Body of pancreas (tissue), 4 donors: ENCODE measurements at regions not wholly inside any gene's neighbourhood (a gene's known extent, or its start where the extent isn't known, plus 50 kb on each side); places are given as distances from the start of the nearest gene placed in this dataset.

ENCODE experiments used
- ATAC-seq: fragments of 150-250 bp; one replicate; pipeline ENCODE4 v1.9.1; 2016
- DNase-seq, 4 donors: peaks; one replicate each; pipeline ENCODE4 v3.0.0-alpha.2; 2019
- H3K27ac ChIP-seq, 4 donors: fragments of 200-600 bp; sonication (generic); 1 replicate in 3 of 4; 2 replicates in 1 of 4; pipeline versions ENCODE4 v1.5.1 to v1.6.1; 2016 to 2019; ENCODE audit warnings: mild to moderate bottlenecking in 1 of 4, mixed read lengths in 1 of 4, moderate library complexity in 1 of 4
- H3K27me3 ChIP-seq, 2 donors: fragments of 200-600 bp; sonication (generic); one replicate each; pipeline ENCODE4 v1.6.0; 2016; ENCODE audit warnings: mild to moderate bottlenecking in 1 of 2
- H3K36me3 ChIP-seq, 2 donors: fragments of 200-600 bp; sonication (generic); replicated peaks in 1 of 2; 2 replicates each; pipeline ENCODE4 v1.5.1; 2016; ENCODE audit warnings: low read depth in 2 of 2; ENCODE audit not compliant: insufficient read depth in 1 of 2
- H3K4me1 ChIP-seq: fragments of 200-600 bp; sonication (generic); one replicate; pipeline ENCODE4 v1.6.0; 2016
- H3K4me3 ChIP-seq, 2 donors: fragments of 200-600 bp; sonication (generic); 1 replicate in 1 of 2; 2 replicates in 1 of 2; pipeline ENCODE4 v1.5.1; 2016 to 2019
- H3K9me3 ChIP-seq, 3 donors: fragments of 200-600 bp; sonication (generic); 1 replicate in 2 of 3; 2 replicates in 1 of 3; pipeline ENCODE4 v1.5.1; 2016
- POLR2A ChIP-seq, 3 donors: fragments of 450-650 bp; IDR thresholded peaks; one replicate each; pipeline ENCODE4 v1.6.1; 2016; ENCODE audit warnings: antibody characterized with exemption in 3 of 3, mild to moderate bottlenecking in 2 of 3
- WGBS, 2 donors: methylation state at CpG; one replicate each; pipeline ENCODE4 v1.1.5; 2017; 5-methylcytosine and 5-hydroxymethylcytosine counted together
- intact Hi-C: fragments of 100-400 bp; cut with DNase I; formaldehyde crosslinking; loops from one replicate; pipeline ENCODE4 v1.15.1; 2023
- TF ChIP-seq, protein P1 (sequence below), 7 experiments: fragments of 450-650 bp in 4 of 7; fragments of 200-600 bp in 3 of 7; sonication (generic) in 3 of 7; IDR thresholded peaks; one replicate each; pipeline ENCODE4 v1.5.1; 2016 to 2019; ENCODE audit warnings: antibody characterized with exemption in 7 of 7

- DNase-seq, result no peak
- TF ChIP-seq, protein P1, sequence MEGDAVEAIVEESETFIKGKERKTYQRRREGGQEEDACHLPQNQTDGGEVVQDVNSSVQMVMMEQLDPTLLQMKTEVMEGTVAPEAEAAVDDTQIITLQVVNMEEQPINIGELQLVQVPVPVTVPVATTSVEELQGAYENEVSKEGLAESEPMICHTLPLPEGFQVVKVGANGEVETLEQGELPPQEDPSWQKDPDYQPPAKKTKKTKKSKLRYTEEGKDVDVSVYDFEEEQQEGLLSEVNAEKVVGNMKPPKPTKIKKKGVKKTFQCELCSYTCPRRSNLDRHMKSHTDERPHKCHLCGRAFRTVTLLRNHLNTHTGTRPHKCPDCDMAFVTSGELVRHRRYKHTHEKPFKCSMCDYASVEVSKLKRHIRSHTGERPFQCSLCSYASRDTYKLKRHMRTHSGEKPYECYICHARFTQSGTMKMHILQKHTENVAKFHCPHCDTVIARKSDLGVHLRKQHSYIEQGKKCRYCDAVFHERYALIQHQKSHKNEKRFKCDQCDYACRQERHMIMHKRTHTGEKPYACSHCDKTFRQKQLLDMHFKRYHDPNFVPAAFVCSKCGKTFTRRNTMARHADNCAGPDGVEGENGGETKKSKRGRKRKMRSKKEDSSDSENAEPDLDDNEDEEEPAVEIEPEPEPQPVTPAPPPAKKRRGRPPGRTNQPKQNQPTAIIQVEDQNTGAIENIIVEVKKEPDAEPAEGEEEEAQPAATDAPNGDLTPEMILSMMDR (IDR thresholded peaks at IDR 0.05), result no peak
- no peak for TF ChIP-seq POLR2A (IDR thresholded peaks at IDR 0.05)
- Histone ChIP-seq H3K4me3 (no peak overlapping the region), H3K27ac (no peak overlapping the region), H3K36me3 (no peaks in the 10 kb centered on the region), H3K4me1 (peaks cover 6% of the 10 kb centered on the region), H3K9me3 (no peaks in the 10 kb centered on the region), H3K27me3 (no peaks in the 10 kb centered on the region)
- 75 to 85% methylated on average over 2 of the region's 2 CpGs for WGBS, 2 donors
- intact Hi-C loops, result no loop called here
- ATAC-seq, result no peak
These were observed 437.4 kb upstream of the JAG1 start for GRCh38 chr20:11111191-11111590.

DNA sequence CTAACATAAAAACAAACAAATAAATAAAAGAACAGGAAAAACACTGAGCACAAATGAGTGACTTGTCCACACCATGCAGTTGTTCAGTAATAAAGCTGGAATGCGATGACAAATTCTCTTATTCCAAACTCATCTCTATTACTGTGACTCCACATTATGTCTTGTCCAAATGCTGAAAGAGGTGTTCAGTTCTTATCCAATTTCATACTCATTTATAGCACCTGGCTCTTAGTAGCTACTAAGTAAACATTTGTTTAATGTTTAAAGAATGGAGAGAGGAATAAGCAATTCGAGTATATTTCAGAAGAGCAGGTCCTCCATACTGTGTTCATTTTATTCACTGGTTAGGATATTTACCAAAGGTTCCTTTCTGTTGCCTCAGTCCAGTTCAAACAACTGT is 439.0 kb upstream of the JAG1 start:
- Histone ChIP-seq H3K9me3 (no peaks in the 10 kb centered on the region), H3K27ac (no peak overlapping the region), H3K36me3 (no peaks in the 10 kb centered on the region), H3K27me3 (no peaks in the 10 kb centered on the region), H3K4me3 (no peak overlapping the region), H3K4me1 (peaks cover 6% of the 10 kb centered on the region)
- DNase-seq (no peak), ATAC-seq (no peak)
- WGBS, 2 donors, result 48 to 50% methylated on average over 2 of the region's 2 CpGs
- TF ChIP-seq POLR2A (IDR thresholded peaks at IDR 0.05), result no peak
- TF ChIP-seq, protein P1 (IDR thresholded peaks at IDR 0.05), result no peak
- intact Hi-C loops, result no loop called here

DNA sequence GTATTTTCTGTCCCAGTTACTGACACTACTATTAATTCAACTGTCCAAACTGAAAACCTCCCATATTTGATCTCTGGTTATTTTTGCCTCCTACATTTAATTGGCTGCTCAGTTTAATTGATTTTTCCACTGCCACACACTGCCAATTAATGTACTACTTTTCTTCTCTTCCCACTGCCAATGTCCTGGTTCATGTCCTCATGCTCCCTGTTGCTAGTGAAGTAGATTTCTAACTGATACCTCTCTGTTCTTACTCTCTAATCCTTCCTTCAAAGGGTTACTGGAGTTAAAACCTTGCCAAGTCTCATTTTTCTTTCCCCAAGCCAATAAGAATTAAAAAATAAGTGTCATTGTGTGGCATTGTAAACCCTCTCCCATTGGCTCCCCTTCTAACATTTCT is 440.6 kb upstream of the JAG1 start:
- Histone ChIP-seq H3K9me3 (no peaks in the 10 kb centered on the region), H3K4me3 (no peak overlapping the region), H3K36me3 (no peaks in the 10 kb centered on the region), H3K27ac (no peak overlapping the region), H3K4me1 (peaks cover 6% of the 10 kb centered on the region), H3K27me3 (no peaks in the 10 kb centered on the region)
- TF ChIP-seq, protein P1 (IDR thresholded peaks at IDR 0.05), result no peak
- no peak for TF ChIP-seq POLR2A (IDR thresholded peaks at IDR 0.05)
- DNase-seq (no peak), ATAC-seq (peak; percentile 53)
- intact Hi-C loops, result no loop called here

DNA sequence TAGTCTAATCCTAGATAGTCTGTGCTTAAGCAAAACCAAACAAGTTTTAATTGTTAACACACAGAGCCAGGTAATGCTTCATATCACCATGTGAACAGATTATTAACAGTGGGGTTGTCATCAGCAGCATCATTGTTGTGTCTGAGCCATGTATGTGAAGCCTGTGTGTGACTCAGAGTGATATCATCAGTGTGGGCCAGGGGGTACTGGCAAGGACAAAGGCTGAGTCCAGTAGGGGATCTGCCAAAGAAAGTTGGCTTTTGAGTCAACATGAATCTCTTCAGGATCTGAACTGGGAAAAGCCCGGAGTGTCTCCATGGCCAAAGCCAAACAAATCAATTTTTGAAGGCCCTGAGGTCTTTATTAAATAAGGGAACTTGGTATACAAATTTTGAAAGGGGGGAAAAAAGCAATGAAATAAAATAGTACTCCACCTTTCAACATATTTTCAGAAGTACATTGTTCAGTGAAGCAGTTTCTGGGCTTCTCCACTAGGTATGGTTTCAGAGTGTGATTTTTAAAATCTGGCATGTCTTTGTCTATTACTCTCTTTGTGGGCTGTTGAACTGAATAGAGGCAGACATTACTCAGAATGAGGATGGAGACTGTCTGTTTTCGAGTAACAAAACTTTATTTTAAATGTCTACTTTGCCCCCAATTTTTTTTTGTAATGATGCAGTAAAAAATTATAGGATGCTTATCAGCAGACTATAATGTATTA is 444.2 kb upstream of the JAG1 start:
- no peak overlapping the region for H3K4me3 ChIP-seq
- intact Hi-C loops, result no loop called here
- TF ChIP-seq, protein P1 (IDR thresholded peaks at IDR 0.05), result no peak
- TF ChIP-seq POLR2A (IDR thresholded peaks at IDR 0.05), result no peak
- no peaks in the 10 kb centered on the region for H3K9me3 ChIP-seq
- WGBS, 2 donors, result 66 to 72% methylated on average over 2 of the region's 2 CpGs
- H3K27ac ChIP-seq, result no peak overlapping the region
- ATAC-seq, result no peak
- no peak for DNase-seq
- peaks cover 6% of the 10 kb centered on the region for H3K4me1 ChIP-seq
- no peaks in the 10 kb centered on the region for H3K27me3 ChIP-seq
- H3K36me3 ChIP-seq, result no peaks in the 10 kb centered on the region

DNA sequence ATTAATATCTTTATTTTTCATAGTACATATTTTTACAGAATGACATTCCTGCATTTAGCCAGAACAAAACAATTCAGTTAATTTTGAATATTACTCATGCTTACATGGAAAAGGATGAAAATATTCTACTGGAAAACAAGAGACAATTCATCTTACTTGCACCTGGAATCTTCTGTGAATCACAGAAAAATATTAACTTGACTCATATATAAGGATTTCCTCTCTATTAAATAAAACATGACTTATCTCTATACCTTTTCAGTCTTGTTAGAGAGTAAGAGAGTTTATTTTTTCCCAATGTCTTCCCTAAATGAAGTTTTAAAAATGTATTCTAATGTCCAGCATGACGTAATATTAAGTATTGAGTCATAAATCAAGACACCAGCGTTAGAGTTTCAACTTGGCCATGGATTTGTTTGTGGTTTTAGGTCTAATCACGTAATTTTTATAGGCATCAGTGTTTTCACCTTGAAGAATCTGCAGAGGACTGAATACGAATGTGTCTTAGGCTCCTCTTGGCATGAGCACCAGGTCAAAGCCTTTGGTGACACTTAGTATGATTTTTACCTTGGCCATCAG is 445.1 kb upstream of the JAG1 start:
- 78 to 80% methylated on average over 4 of the region's 4 CpGs for WGBS, 2 donors
- intact Hi-C loops, result no loop called here

More for the DNA sequence above, 445.1 kb upstream of the JAG1 start:
- no peak for DNase-seq
- H3K4me3 ChIP-seq, result no peak overlapping the region
- H3K9me3 ChIP-seq, result no peaks in the 10 kb centered on the region
- no peak for ATAC-seq
- H3K4me1 ChIP-seq, result peaks cover 6% of the 10 kb centered on the region
- no peaks in the 10 kb centered on the region for H3K36me3 ChIP-seq
- no peaks in the 10 kb centered on the region for H3K27me3 ChIP-seq
- H3K27ac ChIP-seq, result no peak overlapping the region
- TF ChIP-seq POLR2A (IDR thresholded peaks at IDR 0.05), result no peak
- TF ChIP-seq, protein P1 (IDR thresholded peaks at IDR 0.05), result no peak
